Ovary (tissue), 7 donors: ENCODE measurements at regions not wholly inside any gene's neighbourhood (a gene's known extent, or its start where the extent isn't known, plus 50 kb on each side); places are given as distances from the start of the nearest gene placed in this dataset.

ENCODE experiments used
- DNase-seq, 5 donors: peaks; one replicate each; pipeline ENCODE4 v3.0.0-alpha.2; 2019 to 2020
- H3K27ac ChIP-seq, 2 donors: fragments of 200-600 bp; one replicate each; pipeline versions ENCODE4 v1.5.1 to v1.8.0; 2019 to 2022
- H3K27me3 ChIP-seq: fragments of 200-600 bp; one replicate; pipeline ENCODE4 v1.8.0; 2022
- H3K36me3 ChIP-seq: fragments of 200-600 bp; sonication (generic); one replicate; pipeline ENCODE4 v1.5.1; 2019
- H3K4me1 ChIP-seq: one replicate; pipeline ENCODE4 v1.8.1; 2013; ENCODE audit warnings: mild to moderate bottlenecking, moderate library complexity; ENCODE audit not compliant: insufficient read depth
- H3K4me3 ChIP-seq: fragments of 200-600 bp; sonication (generic); one replicate; pipeline ENCODE4 v1.5.1; 2017
- H3K9me3 ChIP-seq, 2 donors: fragments of 200-600 bp in 1 of 2; sonication (generic) in 1 of 2; one replicate each; pipeline versions ENCODE4 v1.5.1 to v1.8.1; 2013 to 2019; ENCODE audit warnings: mild to moderate bottlenecking in 1 of 2, moderate library complexity in 1 of 2
- EP300 ChIP-seq: sonication (generic); formaldehyde crosslinking; IDR thresholded peaks from one replicate; pipeline ENCODE4 v1.6.1; 2017; ENCODE audit warnings: antibody characterized with exemption
- POLR2A ChIP-seq: fragments of 450-650 bp; IDR thresholded peaks from one replicate; pipeline ENCODE4 v1.6.1; 2017; ENCODE audit warnings: antibody characterized with exemption, mild to moderate bottlenecking, moderate library complexity
- WGBS, 3 donors: extraction: QIAGEN DNeasy Blood & Tissue Kit in 1 of 3; methylation state at CpG; one replicate each; pipeline versions ENCODE4 v1.1.5 to v1.1.7; 2013 to 2017; 5-methylcytosine and 5-hydroxymethylcytosine counted together
- intact Hi-C, 4 donors: fragments of 100-400 bp; cut with DNase I; formaldehyde crosslinking; loops; one replicate each; pipeline versions ENCODE4 v1.11.0 to v1.15.1; 2022 to 2023
- TF ChIP-seq, protein P1 (sequence below), 3 donors: fragments of 450-650 bp in 2 of 3; fragments of 200-600 bp in 1 of 3; IDR thresholded peaks; one replicate each; pipeline versions ENCODE4 v1.5.1 to v1.8.0; 2016 to 2022; ENCODE audit warnings: antibody characterized with exemption in 3 of 3, mild to moderate bottlenecking in 1 of 3
- donor health status: DM: no; HTN: no; CAD: no; lungs with moderate emphysema.
- donor health status: DM: no; HTN: no; CAD: no.
- donor health status: Bipolar disorder and iron deficiency.
- donor health status: DM: no; HTN: no; CAD: no.
- donor health status: DM: yes; HTN: yes; CAD: no.

DNA sequence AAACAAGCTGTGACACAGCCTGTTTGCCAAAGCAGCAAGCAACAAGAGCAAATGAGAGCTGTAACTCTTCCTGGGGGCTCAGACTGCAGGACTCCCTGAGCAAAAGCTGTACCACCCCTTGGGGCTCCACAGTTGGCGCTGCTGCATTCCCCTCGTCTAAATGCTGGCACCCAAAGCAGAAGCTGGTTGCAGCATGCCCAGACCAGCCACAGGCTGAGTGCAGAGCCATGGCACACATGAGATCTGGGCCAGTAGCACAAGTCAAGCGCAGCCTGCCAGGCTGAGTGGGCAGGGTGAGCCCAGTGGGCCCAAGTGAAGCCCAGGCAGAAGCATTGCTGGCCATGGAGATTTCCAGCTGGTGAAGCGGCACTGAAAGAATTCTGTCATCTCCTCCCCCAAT lies 157.3 kb upstream of the GRAMD2B start:
- H3K36me3 ChIP-seq, result no peaks in the 10 kb centered on the region
- no peak overlapping the region for H3K4me3 ChIP-seq
- H3K4me1 ChIP-seq, result no peaks in the 10 kb centered on the region
- intact Hi-C loops, result no loop called here
- WGBS, 3 donors, result 69 to 71% (median 70%) methylated on average over 4 of the region's 4 CpGs
- DNase-seq, result no peak
- H3K27me3 ChIP-seq, result no peaks in the 10 kb centered on the region
- TF ChIP-seq EP300, result no peak
- TF ChIP-seq, protein P1, sequence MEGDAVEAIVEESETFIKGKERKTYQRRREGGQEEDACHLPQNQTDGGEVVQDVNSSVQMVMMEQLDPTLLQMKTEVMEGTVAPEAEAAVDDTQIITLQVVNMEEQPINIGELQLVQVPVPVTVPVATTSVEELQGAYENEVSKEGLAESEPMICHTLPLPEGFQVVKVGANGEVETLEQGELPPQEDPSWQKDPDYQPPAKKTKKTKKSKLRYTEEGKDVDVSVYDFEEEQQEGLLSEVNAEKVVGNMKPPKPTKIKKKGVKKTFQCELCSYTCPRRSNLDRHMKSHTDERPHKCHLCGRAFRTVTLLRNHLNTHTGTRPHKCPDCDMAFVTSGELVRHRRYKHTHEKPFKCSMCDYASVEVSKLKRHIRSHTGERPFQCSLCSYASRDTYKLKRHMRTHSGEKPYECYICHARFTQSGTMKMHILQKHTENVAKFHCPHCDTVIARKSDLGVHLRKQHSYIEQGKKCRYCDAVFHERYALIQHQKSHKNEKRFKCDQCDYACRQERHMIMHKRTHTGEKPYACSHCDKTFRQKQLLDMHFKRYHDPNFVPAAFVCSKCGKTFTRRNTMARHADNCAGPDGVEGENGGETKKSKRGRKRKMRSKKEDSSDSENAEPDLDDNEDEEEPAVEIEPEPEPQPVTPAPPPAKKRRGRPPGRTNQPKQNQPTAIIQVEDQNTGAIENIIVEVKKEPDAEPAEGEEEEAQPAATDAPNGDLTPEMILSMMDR (IDR thresholded peaks at IDR 0.05), result no peak
- TF ChIP-seq POLR2A, result no peak
- no peak overlapping the region for H3K27ac ChIP-seq
- H3K9me3 ChIP-seq, result no peaks in the 10 kb centered on the region

DNA sequence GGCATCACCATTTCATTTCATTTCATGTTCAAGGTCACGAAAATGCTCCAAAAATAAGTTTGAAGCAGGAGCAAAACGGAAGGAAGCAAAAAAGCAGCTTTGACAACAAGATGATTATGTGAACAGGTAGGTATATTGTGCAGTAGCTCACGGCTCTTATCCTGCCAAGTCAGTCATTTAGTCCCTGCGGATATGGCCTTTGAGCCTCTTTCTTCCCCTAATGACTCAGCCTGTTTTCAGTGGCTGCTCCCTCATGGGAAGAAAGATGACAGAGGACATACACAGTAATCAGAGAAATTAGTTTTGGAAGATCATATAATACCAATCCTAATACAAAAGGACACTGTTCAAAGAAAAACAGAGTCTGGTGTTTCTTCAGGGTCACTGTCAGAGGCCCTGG lies 155.8 kb upstream of the GRAMD2B start:
- Histone ChIP-seq H3K27ac (no peak overlapping the region), H3K4me1 (no peaks in the 10 kb centered on the region), H3K36me3 (no peaks in the 10 kb centered on the region), H3K9me3 (no peaks in the 10 kb centered on the region), H3K27me3 (no peaks in the 10 kb centered on the region), H3K4me3 (no peak overlapping the region)
- intact Hi-C loops, result no loop called here
- TF ChIP-seq, protein P1 (IDR thresholded peaks at IDR 0.05), result no peak
- TF ChIP-seq POLR2A (no peak), EP300 (no peak)
- DNase-seq, result no peak
- WGBS, 3 donors, result 63 to 74% (median 65%) methylated on average over 4 of the region's 4 CpGs

DNA sequence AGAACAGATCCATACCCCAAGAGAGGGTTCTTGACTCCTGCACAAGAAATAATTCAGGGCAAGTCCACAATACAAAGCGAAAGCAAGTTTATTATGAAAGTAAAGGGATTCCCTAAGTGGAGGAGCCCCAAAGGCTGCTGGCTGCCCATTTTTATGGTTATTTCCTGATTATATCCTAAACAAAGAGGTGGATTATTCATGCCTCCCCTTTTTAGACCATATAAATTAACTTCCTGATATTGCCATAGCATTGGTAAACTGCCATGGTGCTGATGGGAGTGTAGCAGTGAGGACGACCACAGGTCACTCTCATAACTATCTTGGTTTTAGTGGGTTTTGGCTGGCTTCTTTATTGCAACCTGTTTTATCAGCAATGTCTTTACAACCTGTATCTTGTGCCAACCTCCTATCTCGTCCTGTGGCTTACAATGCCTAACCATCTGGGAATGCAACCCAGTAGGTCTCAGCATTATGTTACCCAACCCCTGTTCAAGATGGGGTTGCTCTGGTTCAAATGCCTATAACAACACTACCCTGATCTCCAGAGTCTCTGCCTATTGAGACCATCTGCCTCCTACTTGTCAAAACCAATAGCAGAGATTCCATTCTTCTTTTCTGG lies 154.4 kb upstream of the GRAMD2B start:
- intact Hi-C loops, result no loop called here
- no peaks in the 10 kb centered on the region for H3K27me3 ChIP-seq
- H3K4me1 ChIP-seq, result no peaks in the 10 kb centered on the region
- H3K4me3 ChIP-seq, result no peak overlapping the region
- no peak overlapping the region for H3K27ac ChIP-seq
- DNase-seq, result no peak
- no peaks in the 10 kb centered on the region for H3K9me3 ChIP-seq
- no peaks in the 10 kb centered on the region for H3K36me3 ChIP-seq
- 60 to 64% (median 62%) methylated on average over 3 of the region's 3 CpGs for WGBS, 3 donors
- TF ChIP-seq, protein P1 (IDR thresholded peaks at IDR 0.05), result no peak
- no peak for TF ChIP-seq POLR2A
- TF ChIP-seq EP300, result no peak

DNA sequence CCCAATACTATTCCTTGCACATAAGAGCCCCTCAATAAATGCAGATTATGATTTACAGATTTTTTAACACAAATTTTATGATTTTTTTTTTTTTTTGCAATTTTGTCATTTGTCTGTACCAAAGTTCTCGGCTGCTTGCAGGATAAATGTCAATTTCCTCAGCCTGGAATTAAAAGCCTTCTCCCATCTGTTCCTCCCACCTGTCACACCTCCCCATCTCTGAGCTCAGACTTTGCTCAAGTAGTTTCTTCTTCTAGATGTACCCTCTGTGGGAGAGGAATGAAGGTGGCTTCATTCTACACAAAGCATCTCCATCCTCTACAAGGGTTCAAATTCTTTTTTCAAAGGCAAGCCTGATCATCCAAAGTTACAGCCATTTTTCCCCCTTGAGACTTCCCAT lies 153.7 kb upstream of the GRAMD2B start:
- 89 to 100% (median 96%) methylated on average over 1 of the region's 1 CpG for WGBS, 3 donors
- no peaks in the 10 kb centered on the region for H3K36me3 ChIP-seq
- no peak overlapping the region for H3K4me3 ChIP-seq

More for the DNA sequence above, 153.7 kb upstream of the GRAMD2B start:
- DNase-seq, result no peak
- H3K9me3 ChIP-seq, result no peaks in the 10 kb centered on the region
- no peaks in the 10 kb centered on the region for H3K27me3 ChIP-seq
- H3K27ac ChIP-seq, result no peak overlapping the region
- intact Hi-C loops, result no loop called here
- no peaks in the 10 kb centered on the region for H3K4me1 ChIP-seq
- no peak for TF ChIP-seq EP300
- no peak for TF ChIP-seq POLR2A
- TF ChIP-seq, protein P1 (IDR thresholded peaks at IDR 0.05), result no peak
